ENCODE measurements at regions not wholly inside any gene's neighbourhood (a gene's known extent, or its start where the extent isn't known, plus 50 kb on each side); places are given as distances from the start of the nearest gene placed in this dataset.

- H3K4me3 ChIP-seq (ENCODE audit: low read length), result peak overlapping the region; percentile 70
Measured at GRCh38 chr1:62962901-62963776, 179.2 kb downstream of the ATG4C start.

GRCh38 chr1:62964141-62964540 lies 180.2 kb downstream of the ATG4C start:
- Histone ChIP-seq H3K9me3 (ENCODE audit: insufficient read depth, low read length) (no peaks in the 10 kb centered on the region), H3K79me2 (ENCODE audit: low read length) (no peaks in the 10 kb centered on the region), H3K27ac (ENCODE audit: low read length) (peak overlapping the region; percentile 61), H3K9ac (ENCODE audit: low read length) (peak overlapping the region; percentile 60), H3K36me3 (replicated peaks; ENCODE audit: low read depth, low read length) (no peaks in the 10 kb centered on the region), H4K20me1 (ENCODE audit: insufficient read depth, low read length) (no peaks in the 10 kb centered on the region), H3K4me3 (ENCODE audit: low read length) (peak overlapping the region; percentile 69), H3K4me1 (ENCODE audit: low read length) (peaks cover 33% of the 10 kb centered on the region), H3K27me3 (ENCODE audit: low read depth, low read length) (no peaks in the 10 kb centered on the region), H2AFZ (ENCODE audit: low read depth, low read length) (peak overlapping the region; percentile 85), H3K4me2 (ENCODE audit: low read length) (peak overlapping the region; percentile 99)
- TF ChIP-seq EZH2phosphoT487 (IDR thresholded peaks at IDR 0.05; ENCODE audit: low read depth), result no peak

More at GRCh38 chr1:62962901-62963776, 179.2 kb downstream of the ATG4C start:
- no peaks in the 10 kb centered on the region for H3K9me3 ChIP-seq (ENCODE audit: insufficient read depth, low read length)
- H3K79me2 ChIP-seq (ENCODE audit: low read length), result no peaks in the 10 kb centered on the region
- H3K27ac ChIP-seq (ENCODE audit: low read length), result peak overlapping the region; percentile 61
- H3K27me3 ChIP-seq (ENCODE audit: low read depth, low read length), result no peaks in the 10 kb centered on the region
- TF ChIP-seq EZH2phosphoT487 (IDR thresholded peaks at IDR 0.05; ENCODE audit: low read depth), result no peak
- TF ChIP-seq CTCF (IDR thresholded peaks at IDR 0.05; ENCODE audit: low read depth, low read length), result peak; percentile 74
- peak overlapping the region; percentile 92 for H2AFZ ChIP-seq (ENCODE audit: low read depth, low read length)
- H4K20me1 ChIP-seq (ENCODE audit: insufficient read depth, low read length), result no peaks in the 10 kb centered on the region
- peaks cover 33% of the 10 kb centered on the region for H3K4me1 ChIP-seq (ENCODE audit: low read length)
- H3K4me2 ChIP-seq (ENCODE audit: low read length), result peak overlapping the region; percentile 99
- peak overlapping the region; percentile 60 for H3K9ac ChIP-seq (ENCODE audit: low read length)
- no peaks in the 10 kb centered on the region for H3K36me3 ChIP-seq (replicated peaks; ENCODE audit: low read depth, low read length)

DNA sequence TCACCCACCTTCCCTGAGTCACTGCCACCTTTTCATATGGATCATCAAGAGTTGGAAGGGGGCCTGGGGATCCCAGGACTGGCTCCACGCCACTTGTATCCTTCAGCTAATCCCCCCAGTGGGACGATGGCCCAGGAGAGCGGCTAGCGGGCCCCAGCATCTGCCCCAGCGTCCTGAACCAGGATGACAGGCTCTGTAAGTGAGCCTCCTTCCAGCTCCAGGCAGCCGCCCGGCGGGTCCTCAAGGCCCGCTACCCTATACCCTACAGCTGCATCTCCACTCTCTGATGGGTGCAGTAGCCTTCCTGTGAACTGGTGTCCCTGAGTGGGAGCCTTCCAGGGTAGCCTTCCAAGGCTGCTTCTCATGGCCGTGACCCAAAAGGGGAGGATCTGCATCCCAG lies 183.1 kb downstream of the ATG4C start:
- Histone ChIP-seq H3K4me3 (ENCODE audit: low read length) (no peak overlapping the region), H3K27ac (ENCODE audit: low read length) (no peak overlapping the region; the same call in 1 of the 2 replicates), H3K36me3 (replicated peaks; ENCODE audit: low read depth, low read length) (no peaks in the 10 kb centered on the region), H3K9me3 (ENCODE audit: insufficient read depth, low read length) (no peaks in the 10 kb centered on the region), H3K4me1 (ENCODE audit: low read length) (peaks cover 33% of the 10 kb centered on the region), H3K9ac (ENCODE audit: low read length) (no peak overlapping the region), H3K27me3 (ENCODE audit: low read depth, low read length) (no peaks in the 10 kb centered on the region), H3K4me2 (ENCODE audit: low read length) (no peak overlapping the region), H3K79me2 (ENCODE audit: low read length) (no peaks in the 10 kb centered on the region), H4K20me1 (ENCODE audit: insufficient read depth, low read length) (no peaks in the 10 kb centered on the region), H2AFZ (ENCODE audit: low read depth, low read length) (no peak overlapping the region)
- no peak for TF ChIP-seq CTCF (IDR thresholded peaks at IDR 0.05; ENCODE audit: low read depth, low read length)
- no peak for TF ChIP-seq EZH2phosphoT487 (IDR thresholded peaks at IDR 0.05; ENCODE audit: low read depth)

- no peak overlapping the region for H2AFZ ChIP-seq (ENCODE audit: low read depth, low read length)
- no peaks in the 10 kb centered on the region for H3K36me3 ChIP-seq (replicated peaks; ENCODE audit: low read depth, low read length)
- no peak overlapping the region for H3K9ac ChIP-seq (ENCODE audit: low read length)
- no peak for TF ChIP-seq EZH2phosphoT487 (IDR thresholded peaks at IDR 0.05; ENCODE audit: low read depth)
- no peak for TF ChIP-seq CTCF (IDR thresholded peaks at IDR 0.05; ENCODE audit: low read depth, low read length)
- no peak overlapping the region for H3K27ac ChIP-seq (ENCODE audit: low read length)
- H3K4me1 ChIP-seq (ENCODE audit: low read length), result no peaks in the 10 kb centered on the region
- H3K27me3 ChIP-seq (ENCODE audit: low read depth, low read length), result no peaks in the 10 kb centered on the region
- no peaks in the 10 kb centered on the region for H3K79me2 ChIP-seq (ENCODE audit: low read length)
- no peaks in the 10 kb centered on the region for H4K20me1 ChIP-seq (ENCODE audit: insufficient read depth, low read length)
- no peaks in the 10 kb centered on the region for H3K9me3 ChIP-seq (ENCODE audit: insufficient read depth, low read length)
- no peak overlapping the region for H3K4me3 ChIP-seq (ENCODE audit: low read length)
- no peak overlapping the region for H3K4me2 ChIP-seq (ENCODE audit: low read length)
Measured at GRCh38 chr1:62977366-62977765, 193.4 kb downstream of the ATG4C start.
